ENCODE measurements at regions not wholly inside any gene's neighbourhood (a gene's known extent, or its start where the extent isn't known, plus 50 kb on each side); places are given as distances from the start of the nearest gene placed in this dataset.

- H3K4me3 Mint-ChIP-seq = no peak overlapping the region
- no peak for DNase-seq (ENCODE audit: low read depth, low spot score)
- H3K9me3 Mint-ChIP-seq = no peaks in the 10 kb centered on the region
- H3K36me3 Mint-ChIP-seq (ENCODE audit: low read depth) = no peaks in the 10 kb centered on the region
- H3K27me3 Mint-ChIP-seq (ENCODE audit: low read depth) = no peaks in the 10 kb centered on the region
- TF ChIP-seq, protein P1, sequence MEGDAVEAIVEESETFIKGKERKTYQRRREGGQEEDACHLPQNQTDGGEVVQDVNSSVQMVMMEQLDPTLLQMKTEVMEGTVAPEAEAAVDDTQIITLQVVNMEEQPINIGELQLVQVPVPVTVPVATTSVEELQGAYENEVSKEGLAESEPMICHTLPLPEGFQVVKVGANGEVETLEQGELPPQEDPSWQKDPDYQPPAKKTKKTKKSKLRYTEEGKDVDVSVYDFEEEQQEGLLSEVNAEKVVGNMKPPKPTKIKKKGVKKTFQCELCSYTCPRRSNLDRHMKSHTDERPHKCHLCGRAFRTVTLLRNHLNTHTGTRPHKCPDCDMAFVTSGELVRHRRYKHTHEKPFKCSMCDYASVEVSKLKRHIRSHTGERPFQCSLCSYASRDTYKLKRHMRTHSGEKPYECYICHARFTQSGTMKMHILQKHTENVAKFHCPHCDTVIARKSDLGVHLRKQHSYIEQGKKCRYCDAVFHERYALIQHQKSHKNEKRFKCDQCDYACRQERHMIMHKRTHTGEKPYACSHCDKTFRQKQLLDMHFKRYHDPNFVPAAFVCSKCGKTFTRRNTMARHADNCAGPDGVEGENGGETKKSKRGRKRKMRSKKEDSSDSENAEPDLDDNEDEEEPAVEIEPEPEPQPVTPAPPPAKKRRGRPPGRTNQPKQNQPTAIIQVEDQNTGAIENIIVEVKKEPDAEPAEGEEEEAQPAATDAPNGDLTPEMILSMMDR (conservative IDR thresholded peaks at IDR 0.05) = no peak
- H3K4me1 Mint-ChIP-seq = no peaks in the 10 kb centered on the region
- H3K27ac Mint-ChIP-seq (ENCODE audit: unreplicated experiment) = peak overlapping the region; percentile 35
Observed at GRCh38 chr4:177100307-177100706, 209.4 kb upstream of the NEIL3 start.

GRCh38 chr4:177103619-177104018 lies 206.1 kb upstream of the NEIL3 start:
- H3K36me3 Mint-ChIP-seq (ENCODE audit: low read depth) = no peaks in the 10 kb centered on the region
- H3K4me1 Mint-ChIP-seq = no peaks in the 10 kb centered on the region
- TF ChIP-seq, protein P1 (conservative IDR thresholded peaks at IDR 0.05) = no peak
- H3K27ac Mint-ChIP-seq (ENCODE audit: unreplicated experiment) = no peak overlapping the region
- H3K9me3 Mint-ChIP-seq = no peaks in the 10 kb centered on the region
- DNase-seq (ENCODE audit: low read depth, low spot score) = no peak
- H3K4me3 Mint-ChIP-seq = no peak overlapping the region
- H3K27me3 Mint-ChIP-seq (ENCODE audit: low read depth) = no peaks in the 10 kb centered on the region

- no peaks in the 10 kb centered on the region for H3K27me3 Mint-ChIP-seq (ENCODE audit: low read depth)
- H3K27ac Mint-ChIP-seq (ENCODE audit: unreplicated experiment) = no peak overlapping the region
- H3K4me1 Mint-ChIP-seq = no peaks in the 10 kb centered on the region
- TF ChIP-seq, protein P1 (conservative IDR thresholded peaks at IDR 0.05) = no peak
- H3K4me3 Mint-ChIP-seq = no peak overlapping the region
- H3K36me3 Mint-ChIP-seq (ENCODE audit: low read depth) = no peaks in the 10 kb centered on the region
- no peak for DNase-seq (ENCODE audit: low read depth, low spot score)
- no peaks in the 10 kb centered on the region for H3K9me3 Mint-ChIP-seq
Observed at GRCh38 chr4:177105536-177105935, 204.1 kb upstream of the NEIL3 start.

DNA sequence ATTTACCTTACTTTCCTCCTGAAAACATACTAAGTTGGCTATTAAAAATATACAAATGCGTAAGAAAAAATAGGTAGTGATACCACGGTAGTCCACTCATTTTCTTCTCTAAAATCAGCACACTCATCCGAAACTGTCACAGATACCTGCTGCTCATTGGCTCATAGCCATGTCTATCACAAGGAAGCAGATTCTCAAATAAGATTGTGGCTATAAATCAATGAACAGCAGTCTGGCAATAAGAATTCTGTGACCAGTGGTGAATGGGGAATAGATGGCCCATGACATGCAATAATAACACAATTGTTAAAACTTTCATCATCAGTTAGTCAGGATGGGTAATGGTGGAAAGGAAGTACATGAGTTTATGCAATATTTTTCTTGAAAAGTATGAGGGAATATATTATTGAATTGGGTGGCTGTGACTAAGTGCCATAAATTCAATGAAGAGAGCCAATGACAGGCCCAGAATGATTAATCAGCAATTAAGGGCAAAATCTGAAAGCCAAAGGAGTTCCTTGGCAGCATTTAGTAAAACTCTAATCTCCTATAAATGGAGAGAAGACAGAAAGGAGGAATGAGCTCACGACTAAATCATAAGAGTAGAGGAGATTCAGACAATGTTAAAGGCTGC lies 202.3 kb upstream of the NEIL3 start:
- Mint-ChIP-seq H3K36me3 (ENCODE audit: low read depth) (no peaks in the 10 kb centered on the region), H3K27ac (ENCODE audit: unreplicated experiment) (no peak overlapping the region)

GRCh38 chr4:177108708-177109107 lies 201.0 kb upstream of the NEIL3 start:
- Mint-ChIP-seq H3K27me3 (ENCODE audit: low read depth) (no peaks in the 10 kb centered on the region), H3K27ac (ENCODE audit: unreplicated experiment) (no peak overlapping the region)

More for the DNA sequence above, 202.3 kb upstream of the NEIL3 start:
- Mint-ChIP-seq H3K9me3 (peaks cover 3% of the 10 kb centered on the region), H3K4me3 (no peak overlapping the region), H3K27me3 (ENCODE audit: low read depth) (no peaks in the 10 kb centered on the region), H3K4me1 (no peaks in the 10 kb centered on the region)
- TF ChIP-seq, protein P1 (conservative IDR thresholded peaks at IDR 0.05) = no peak
- DNase-seq (ENCODE audit: low read depth, low spot score) = no peak

More at GRCh38 chr4:177108708-177109107, 201.0 kb upstream of the NEIL3 start:
- Mint-ChIP-seq H3K4me3 (no peak overlapping the region), H3K4me1 (no peaks in the 10 kb centered on the region), H3K36me3 (ENCODE audit: low read depth) (no peaks in the 10 kb centered on the region), H3K9me3 (peaks cover 3% of the 10 kb centered on the region)
- no peak for DNase-seq (ENCODE audit: low read depth, low spot score)
- TF ChIP-seq, protein P1 (conservative IDR thresholded peaks at IDR 0.05) = no peak
